Astrocyte (in vitro differentiated cells and primary cell): ENCODE measurements at regions not wholly inside any gene's neighbourhood (a gene's known extent, or its start where the extent isn't known, plus 50 kb on each side); places are given as distances from the start of the nearest gene placed in this dataset.

Experiments
- CTCF ChIP-seq: IDR thresholded peaks from 2 replicates; pipeline ENCODE4 v1.5.1; 2011; ENCODE audit warnings: low read depth, mild to moderate bottlenecking, inconsistent platforms, low read length, moderate library complexity; ENCODE audit not compliant: insufficient read depth
- EZH2 ChIP-seq: IDR thresholded peaks from 2 replicates; pipeline ENCODE4 v1.6.1; 2012; ENCODE audit warnings: mild to moderate bottlenecking, low read length, inconsistent platforms; ENCODE audit not compliant: insufficient read depth

GRCh38 chr4:72690771-72691170 is 121.8 kb upstream of the ADAMTS3 start:
- TF ChIP-seq EZH2 (no peak), CTCF (no peak)
